ENCODE measurements at regions not wholly inside any gene's neighbourhood (a gene's known extent, or its start where the extent isn't known, plus 50 kb on each side); places are given as distances from the start of the nearest gene placed in this dataset.
A peak's percentile ranks its signal among the peaks of the same experiment; 100 is the strongest.

GRCh38 chr1:172761581-172762486, 102.9 kb downstream of the FASLG start:
- Mint-ChIP-seq H3K4me3 (no peak overlapping the region), H3K27me3 (peaks cover 8 to 14% of the 10 kb centered on the region in 2 donors), H3K9me3 (no peaks in the 10 kb centered on the region), H3K4me1 (ENCODE audit: low read depth in 2 of 2) (peaks cover 0 to 4% of the 10 kb centered on the region in 2 donors), H3K36me3 (ENCODE audit: insufficient read depth) (no peaks in the 10 kb centered on the region), H3K27ac (no peak overlapping the region)
- DNase-seq = no peak
- ATAC-seq (replicated peaks) = no peak

- no peak for DNase-seq
- no peaks in the 10 kb centered on the region for H3K9me3 Mint-ChIP-seq
- no peak overlapping the region for H3K27ac Mint-ChIP-seq
- H3K4me1 Mint-ChIP-seq (ENCODE audit: low read depth in 2 of 2) = peaks cover 0 to 4% of the 10 kb centered on the region in 2 donors
- H3K36me3 Mint-ChIP-seq (ENCODE audit: insufficient read depth) = no peaks in the 10 kb centered on the region
- ATAC-seq (replicated peaks) = no peak
- peaks cover 2% of the 10 kb centered on the region in 2 donors for H3K27me3 Mint-ChIP-seq
- no peak overlapping the region for H3K4me3 Mint-ChIP-seq
These were observed 104.2 kb downstream of the FASLG start for GRCh38 chr1:172763057-172763456.

DNA sequence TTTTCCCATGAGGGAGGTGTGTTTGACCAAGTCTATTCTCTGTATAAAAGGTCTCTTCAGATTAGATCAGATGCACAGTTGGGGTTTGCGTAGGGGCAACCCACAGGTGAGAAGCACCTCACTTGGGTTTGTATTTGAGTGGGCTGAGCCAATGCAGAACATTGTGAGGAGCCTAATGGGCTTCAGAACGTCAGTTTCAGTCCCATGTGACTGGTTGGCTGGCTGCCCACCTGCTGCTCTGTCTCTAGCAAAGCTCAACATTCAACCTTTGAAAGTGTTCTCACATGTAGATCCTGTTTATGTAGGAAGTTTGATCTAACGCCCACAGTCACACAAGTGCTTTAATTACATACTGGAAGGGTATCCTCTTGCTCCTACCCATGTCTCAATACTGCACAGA, 105.5 kb downstream of the FASLG start:
- no peak overlapping the region for H3K27ac Mint-ChIP-seq

GRCh38 chr1:172766462-172766861, 107.6 kb downstream of the FASLG start:
- DNase-seq (no peak), ATAC-seq (replicated peaks) (no peak)
- no peaks in the 10 kb centered on the region for H3K9me3 Mint-ChIP-seq
- no peaks in the 10 kb centered on the region for H3K27me3 Mint-ChIP-seq
- peaks cover 0 to 4% of the 10 kb centered on the region in 2 donors for H3K4me1 Mint-ChIP-seq (ENCODE audit: low read depth in 2 of 2)
- H3K36me3 Mint-ChIP-seq (ENCODE audit: insufficient read depth) = no peaks in the 10 kb centered on the region
- H3K4me3 Mint-ChIP-seq = no peak overlapping the region
- no peak overlapping the region for H3K27ac Mint-ChIP-seq

More for the DNA sequence above, 105.5 kb downstream of the FASLG start:
- H3K9me3 Mint-ChIP-seq = no peaks in the 10 kb centered on the region
- H3K4me1 Mint-ChIP-seq (ENCODE audit: low read depth in 2 of 2) = peaks cover 0 to 4% of the 10 kb centered on the region in 2 donors
- H3K36me3 Mint-ChIP-seq (ENCODE audit: insufficient read depth) = no peaks in the 10 kb centered on the region
- no peak overlapping the region for H3K4me3 Mint-ChIP-seq
- DNase-seq = no peak
- peak; percentile 24 for ATAC-seq (replicated peaks)
- no peaks in the 10 kb centered on the region for H3K27me3 Mint-ChIP-seq

- no peaks in the 10 kb centered on the region for H3K27me3 Mint-ChIP-seq
- H3K4me3 Mint-ChIP-seq = no peak overlapping the region
- H3K27ac Mint-ChIP-seq = no peak overlapping the region
- no peaks in the 10 kb centered on the region for H3K9me3 Mint-ChIP-seq
- DNase-seq = no peak
- ATAC-seq (replicated peaks) = no peak
- peaks cover 0 to under 1% of the 10 kb centered on the region in 2 donors for H3K4me1 Mint-ChIP-seq (ENCODE audit: low read depth in 2 of 2)
- no peaks in the 10 kb centered on the region for H3K36me3 Mint-ChIP-seq (ENCODE audit: insufficient read depth)
These were observed 111.2 kb downstream of the FASLG start for GRCh38 chr1:172770071-172770470.

DNA sequence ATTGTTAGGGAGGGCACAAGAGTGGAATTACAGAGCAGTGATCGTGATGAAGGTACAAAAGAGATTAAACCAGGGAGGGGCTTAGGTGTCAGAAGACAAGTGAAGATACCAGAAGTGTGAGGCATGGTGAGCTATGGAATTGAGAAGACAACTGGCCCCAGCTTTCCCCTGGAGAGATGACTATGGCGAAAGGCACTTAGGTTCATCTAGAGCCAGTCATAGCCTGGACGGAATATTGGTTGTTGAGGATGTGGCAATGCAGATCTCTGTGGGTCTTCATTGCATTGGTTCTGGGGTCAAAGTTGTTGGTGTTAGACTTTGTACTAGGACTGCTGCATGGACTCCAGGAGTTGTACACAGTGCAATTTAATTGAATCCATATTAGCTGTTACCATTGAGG, 115.7 kb downstream of the FASLG start:
- H3K27ac Mint-ChIP-seq = no peak overlapping the region
- peaks cover 2 to 5% of the 10 kb centered on the region in 2 donors for H3K4me1 Mint-ChIP-seq (ENCODE audit: low read depth in 2 of 2)
- DNase-seq = no peak
- no peak overlapping the region for H3K4me3 Mint-ChIP-seq
- no peak for ATAC-seq (replicated peaks)
- no peaks in the 10 kb centered on the region for H3K36me3 Mint-ChIP-seq (ENCODE audit: insufficient read depth)
- H3K27me3 Mint-ChIP-seq = no peaks in the 10 kb centered on the region
- no peaks in the 10 kb centered on the region for H3K9me3 Mint-ChIP-seq

GRCh38 chr1:172775606-172776005, 116.7 kb downstream of the FASLG start:
- peaks cover 2 to 11% of the 10 kb centered on the region in 2 donors for H3K4me1 Mint-ChIP-seq (ENCODE audit: low read depth in 2 of 2)
- no peaks in the 10 kb centered on the region for H3K9me3 Mint-ChIP-seq
- no peak overlapping the region for H3K4me3 Mint-ChIP-seq
- H3K27me3 Mint-ChIP-seq = no peaks in the 10 kb centered on the region
- H3K27ac Mint-ChIP-seq = no peak overlapping the region
- H3K36me3 Mint-ChIP-seq (ENCODE audit: insufficient read depth) = peaks cover 3% of the 10 kb centered on the region
- no peak for DNase-seq
- no peak for ATAC-seq (replicated peaks)

DNA sequence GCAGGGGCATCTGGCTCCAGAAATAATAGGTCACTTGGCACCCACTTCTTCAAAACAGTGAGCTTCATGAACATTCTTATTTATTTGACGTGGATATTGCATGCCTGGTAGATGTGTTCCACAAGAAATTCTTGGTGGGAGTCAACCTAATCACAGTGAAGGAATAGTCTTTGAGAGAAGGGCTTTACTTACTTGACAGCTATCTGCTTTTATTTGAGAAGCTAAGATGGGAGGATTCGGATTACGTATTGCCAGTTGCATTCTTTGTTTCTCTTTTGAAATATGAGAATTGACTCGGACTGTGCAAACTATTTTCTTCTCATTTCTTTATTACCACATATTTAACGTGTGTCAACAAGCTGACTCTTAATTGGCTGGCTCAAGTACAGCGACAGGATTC, 117.2 kb downstream of the FASLG start:
- Mint-ChIP-seq H3K4me1 (ENCODE audit: low read depth in 2 of 2) (peaks cover 2 to 11% of the 10 kb centered on the region in 2 donors), H3K9me3 (no peaks in the 10 kb centered on the region), H3K27ac (no peak overlapping the region), H3K36me3 (ENCODE audit: insufficient read depth) (peaks cover 3% of the 10 kb centered on the region), H3K27me3 (no peaks in the 10 kb centered on the region), H3K4me3 (no peak overlapping the region)
- ATAC-seq (replicated peaks) (no peak), DNase-seq (no peak)

GRCh38 chr1:172777767-172778166, 118.9 kb downstream of the FASLG start:
- no peaks in the 10 kb centered on the region for H3K27me3 Mint-ChIP-seq
- H3K4me1 Mint-ChIP-seq (ENCODE audit: low read depth in 2 of 2) = peaks cover 6 to 11% of the 10 kb centered on the region in 2 donors
- no peak for DNase-seq
- peaks cover 3% of the 10 kb centered on the region for H3K36me3 Mint-ChIP-seq (ENCODE audit: insufficient read depth)
- H3K27ac Mint-ChIP-seq = no peak overlapping the region
- H3K9me3 Mint-ChIP-seq = no peaks in the 10 kb centered on the region
- ATAC-seq (replicated peaks) = no peak
- H3K4me3 Mint-ChIP-seq = no peak overlapping the region

DNA sequence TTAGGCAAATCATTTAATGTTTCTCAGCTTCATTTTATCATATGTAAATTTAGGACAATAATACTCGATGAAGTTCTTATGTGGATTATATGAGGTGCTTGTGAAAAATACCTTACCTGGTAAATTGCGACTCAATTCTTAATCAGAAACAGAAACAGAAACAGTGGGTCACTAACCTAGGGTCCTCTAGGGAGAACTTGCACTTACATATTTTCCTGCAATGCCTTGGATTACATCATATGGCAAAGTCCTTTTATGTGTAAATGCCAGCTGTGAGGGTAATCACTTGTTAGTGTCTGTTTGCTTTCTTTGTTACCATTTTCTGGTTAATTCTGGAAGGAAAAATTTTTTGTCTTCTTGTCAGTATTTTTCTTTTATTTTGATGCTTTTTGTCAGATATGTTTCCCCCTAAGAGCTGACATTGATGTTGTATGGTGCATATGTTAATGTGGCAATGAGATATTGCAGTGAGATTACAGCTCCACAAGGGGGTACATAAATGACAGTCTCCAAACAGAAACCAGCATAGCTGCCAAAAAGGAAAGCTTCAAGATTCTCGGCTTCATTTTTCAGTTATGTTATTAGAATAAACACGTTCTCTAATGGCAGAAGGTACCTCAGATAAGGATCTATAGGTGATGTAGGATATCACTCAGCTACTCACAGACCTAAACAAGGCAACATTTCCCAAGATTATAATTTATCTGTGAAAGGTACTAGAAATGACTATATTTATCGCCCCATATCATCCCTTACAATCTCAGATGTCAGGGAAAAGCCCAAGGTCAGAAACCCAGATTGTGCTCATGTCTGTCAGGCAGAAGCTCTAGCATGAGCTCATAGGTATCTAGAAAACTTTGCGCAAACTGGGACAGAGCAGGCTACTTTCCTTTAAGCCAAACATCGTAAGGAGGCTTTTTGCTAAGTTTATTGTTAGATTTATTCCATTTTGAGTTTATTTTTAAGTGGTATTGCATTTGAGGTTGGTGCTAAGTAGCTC, 119.9 kb downstream of the FASLG start:
- Mint-ChIP-seq H3K4me3 (peak overlapping the region; percentile 47 to 80), H3K4me1 (ENCODE audit: low read depth in 2 of 2) (peaks cover 6 to 11% of the 10 kb centered on the region in 2 donors), H3K27ac (peak overlapping the region; percentile 23 to 86), H3K9me3 (no peaks in the 10 kb centered on the region), H3K36me3 (ENCODE audit: insufficient read depth) (peaks cover 3% of the 10 kb centered on the region), H3K27me3 (no peaks in the 10 kb centered on the region)
- DNase-seq (peak in 1 of 3 experiments; percentile 17), ATAC-seq (replicated peaks) (peak; percentile 86)

DNA sequence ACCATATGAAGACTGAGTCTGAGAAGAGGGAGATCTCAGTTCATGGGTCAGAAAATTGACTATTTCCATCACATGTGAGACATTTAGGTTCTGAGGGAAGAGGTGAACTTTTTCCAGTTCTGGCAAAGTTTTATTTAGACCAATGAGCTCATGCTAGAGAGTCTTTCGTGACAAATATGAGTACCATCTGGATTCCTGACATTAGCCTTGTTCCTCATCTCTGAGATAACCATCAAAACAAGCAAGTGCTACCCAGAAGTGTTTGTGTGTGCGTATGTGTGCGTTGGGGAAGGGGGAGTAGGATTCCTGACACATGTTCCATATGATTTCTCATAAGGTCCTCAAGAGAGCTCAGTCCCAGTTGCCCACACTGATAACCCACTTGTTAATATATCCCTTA, 120.6 kb downstream of the FASLG start:
- H3K4me1 Mint-ChIP-seq (ENCODE audit: low read depth in 2 of 2) = peaks cover 6 to 11% of the 10 kb centered on the region in 2 donors
- DNase-seq (no peak), ATAC-seq (replicated peaks) (no peak)
- peak overlapping the region in 1 of 2 donors; percentile 80 for H3K4me3 Mint-ChIP-seq
- H3K36me3 Mint-ChIP-seq (ENCODE audit: insufficient read depth) = peaks cover 3% of the 10 kb centered on the region
- peak overlapping the region; percentile 23 to 86 for H3K27ac Mint-ChIP-seq
- H3K9me3 Mint-ChIP-seq = no peaks in the 10 kb centered on the region
- H3K27me3 Mint-ChIP-seq = no peaks in the 10 kb centered on the region

DNA sequence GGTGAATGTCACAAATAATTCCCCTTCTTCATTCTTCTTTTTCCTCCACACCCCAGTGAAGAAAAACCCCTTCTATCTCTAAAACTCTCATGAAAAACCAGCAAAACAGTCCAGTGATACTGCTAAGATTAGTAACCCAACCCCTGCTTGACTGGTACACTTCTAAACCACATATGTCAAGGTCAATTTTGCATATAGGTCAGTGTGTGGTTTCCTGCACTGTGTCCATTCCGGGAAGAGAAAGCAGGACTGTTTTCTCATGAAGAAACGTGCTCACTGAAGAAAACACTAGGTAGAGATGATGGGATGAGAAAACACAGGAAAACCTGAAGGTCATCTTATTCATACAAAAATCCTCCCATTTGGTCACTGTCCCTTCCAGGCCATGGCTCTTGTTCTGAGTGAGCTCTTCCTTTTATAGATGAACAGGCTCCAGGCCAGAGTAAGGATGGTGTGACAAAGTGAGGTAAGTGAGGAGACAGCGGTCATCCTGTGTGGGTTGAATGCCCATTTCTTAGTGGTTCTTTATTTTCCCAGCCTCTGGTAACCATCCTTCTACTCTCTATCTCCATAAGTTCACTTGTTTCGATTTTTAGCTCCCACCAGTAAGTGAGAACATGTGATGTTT, 122.7 kb downstream of the FASLG start:
- ATAC-seq (replicated peaks) (no peak), DNase-seq (no peak)
- no peak overlapping the region for H3K4me3 Mint-ChIP-seq
- H3K4me1 Mint-ChIP-seq (ENCODE audit: low read depth in 2 of 2) = peaks cover 6 to 11% of the 10 kb centered on the region in 2 donors
- H3K9me3 Mint-ChIP-seq = no peaks in the 10 kb centered on the region
- H3K27me3 Mint-ChIP-seq = no peaks in the 10 kb centered on the region
- no peak overlapping the region for H3K27ac Mint-ChIP-seq
- H3K36me3 Mint-ChIP-seq (ENCODE audit: insufficient read depth) = peaks cover 3% of the 10 kb centered on the region

DNA sequence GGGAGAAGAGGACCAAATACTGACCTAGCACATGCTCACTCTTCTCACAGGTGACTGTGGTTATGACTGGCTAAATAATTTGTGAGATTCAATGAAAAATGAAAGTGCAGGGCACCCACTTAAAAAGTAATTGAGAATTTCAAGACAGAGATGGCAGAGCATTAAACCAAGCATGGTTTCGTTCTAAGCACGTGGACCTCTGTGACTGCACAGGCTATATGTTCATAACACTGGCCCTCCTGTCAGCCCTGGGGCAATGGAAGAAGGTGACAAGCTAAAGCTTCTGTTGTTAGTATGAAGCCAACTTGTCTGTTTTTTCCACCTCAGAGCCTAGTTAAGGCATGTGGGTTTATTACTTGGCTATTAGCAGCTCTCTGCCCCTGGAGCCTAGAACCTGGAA, 130.9 kb downstream of the FASLG start:
- H3K4me3 Mint-ChIP-seq = no peak overlapping the region
- no peaks in the 10 kb centered on the region for H3K36me3 Mint-ChIP-seq (ENCODE audit: insufficient read depth)
- H3K27me3 Mint-ChIP-seq = no peaks in the 10 kb centered on the region
- H3K4me1 Mint-ChIP-seq (ENCODE audit: low read depth in 2 of 2) = no peaks in the 10 kb centered on the region
- ATAC-seq (replicated peaks) (no peak), DNase-seq (no peak)
- no peaks in the 10 kb centered on the region for H3K9me3 Mint-ChIP-seq
- no peak overlapping the region for H3K27ac Mint-ChIP-seq

All from effector memory CD8-positive, alpha-beta T cell (primary cell).